Tibial nerve (tissue), 4 donors: ENCODE measurements at regions not wholly inside any gene's neighbourhood (a gene's known extent, or its start where the extent isn't known, plus 50 kb on each side); places are given as distances from the start of the nearest gene placed in this dataset.
"Not testable (repeated sequence)": the region's sequence is repeated elsewhere in the genome, so short reads cannot be mapped to it uniquely, and the experiment has no call there.

ENCODE experiments used
- DNase-seq, 2 donors: peaks; one replicate each; pipeline ENCODE4 v3.0.0-alpha.2; 2019; ENCODE audit warnings: low spot score in 2 of 2
- H3K27ac ChIP-seq, 4 donors: fragments of 200-600 bp; sonication (generic) in 3 of 4; one replicate each; pipeline ENCODE4 v1.5.1; 2017 to 2019; ENCODE audit warnings: mild to moderate bottlenecking in 1 of 4
- H3K27me3 ChIP-seq, 2 donors: fragments of 200-600 bp; sonication (generic) in 1 of 2; one replicate each; pipeline versions ENCODE4 v1.5.1 to v1.6.0; 2017 to 2019
- H3K36me3 ChIP-seq, 3 donors: fragments of 200-600 bp; sonication (generic); one replicate each; pipeline ENCODE4 v1.5.1; 2018 to 2019
- H3K4me1 ChIP-seq, 4 donors: fragments of 200-600 bp; sonication (generic) in 3 of 4; one replicate each; pipeline ENCODE4 v1.5.1; 2017 to 2019
- H3K4me3 ChIP-seq, 4 donors: fragments of 200-600 bp; sonication (generic) in 3 of 4; one replicate each; pipeline ENCODE4 v1.5.1; 2017 to 2019; ENCODE audit warnings: mild to moderate bottlenecking in 1 of 4, moderate library complexity in 1 of 4
- H3K9me3 ChIP-seq, 4 donors: fragments of 200-600 bp; sonication (generic) in 3 of 4; one replicate each; pipeline ENCODE4 v1.5.1; 2017 to 2019
- CTCF ChIP-seq, 5 experiments: fragments of 200-600 bp in 3 of 5; fragments of 450-650 bp in 2 of 5; sonication (generic) in 3 of 5; IDR thresholded peaks; one replicate each; pipeline ENCODE4 v1.5.1; 2016 to 2019; ENCODE audit warnings: antibody characterized with exemption in 5 of 5, mild to moderate bottlenecking in 3 of 5, moderate library complexity in 2 of 5
- EP300 ChIP-seq, 2 donors: sonication (generic); formaldehyde crosslinking; IDR thresholded peaks; one replicate each; pipeline ENCODE4 v1.6.1; 2017; ENCODE audit warnings: antibody characterized with exemption in 2 of 2, mild to moderate bottlenecking in 1 of 2
- POLR2A ChIP-seq, 2 donors: fragments of 450-650 bp; IDR thresholded peaks; one replicate each; pipeline ENCODE4 v1.6.1; 2017; ENCODE audit warnings: antibody characterized with exemption in 2 of 2, mild to moderate bottlenecking in 2 of 2, moderate library complexity in 2 of 2
- WGBS, 2 donors: methylation state at CpG; one replicate each; pipeline ENCODE4 v1.1.5; 2018; 5-methylcytosine and 5-hydroxymethylcytosine counted together

GRCh38 chr5:53167836-53168235 lies 58.3 kb upstream of the MOCS2 start:
- WGBS, 2 donors: 51 to 57% methylated on average over 1 of the region's 1 CpG
- Histone ChIP-seq H3K4me1 (peaks cover 0 to 60% (median 14%) of the 10 kb centered on the region in 4 donors), H3K27me3 (no peaks in the 10 kb centered on the region), H3K36me3 (no peaks in the 10 kb centered on the region), H3K9me3 (no peaks in the 10 kb centered on the region), H3K27ac (peak overlapping the region in 1 of 4 donors; percentile 51), H3K4me3 (no peak overlapping the region)
- TF ChIP-seq POLR2A (IDR thresholded peaks at IDR 0.05) (no peak), EP300 (IDR thresholded peaks at IDR 0.05) (peak; percentile 25 to 89)
- peak; percentile 54 to 77 for DNase-seq

- Histone ChIP-seq H3K27ac (no peak overlapping the region), H3K27me3 (no peaks in the 10 kb centered on the region), H3K36me3 (no peaks in the 10 kb centered on the region), H3K9me3 (no peaks in the 10 kb centered on the region), H3K4me1 (peaks cover 0 to 51% (median 14%) of the 10 kb centered on the region in 4 donors), H3K4me3 (no peak overlapping the region)
- 43 to 45% methylated on average over 3 of the region's 3 CpGs for WGBS, 2 donors
- TF ChIP-seq CTCF (IDR thresholded peaks at IDR 0.05) (no peak), POLR2A (IDR thresholded peaks at IDR 0.05) (no peak), EP300 (IDR thresholded peaks at IDR 0.05) (no peak)
- DNase-seq: no peak
These were observed 60.4 kb upstream of the MOCS2 start for GRCh38 chr5:53169933-53170332.

- H3K27ac ChIP-seq: no peak overlapping the region
- peak in 1 of 2 donors; percentile 45 for DNase-seq
- no peaks in the 10 kb centered on the region for H3K36me3 ChIP-seq
- peaks cover 0 to 42% (median 12%) of the 10 kb centered on the region in 4 donors for H3K4me1 ChIP-seq
- H3K27me3 ChIP-seq: no peaks in the 10 kb centered on the region
- no peaks in the 10 kb centered on the region for H3K9me3 ChIP-seq
- TF ChIP-seq POLR2A (IDR thresholded peaks at IDR 0.05) (no peak), EP300 (IDR thresholded peaks at IDR 0.05) (no peak), CTCF (IDR thresholded peaks at IDR 0.05) (peak; percentile 26 to 52 (median 52))
- H3K4me3 ChIP-seq: no peak overlapping the region
- WGBS, 2 donors: 94 to 96% methylated on average over 1 of the region's 1 CpG
These were observed 61.3 kb upstream of the MOCS2 start for GRCh38 chr5:53170746-53171349.

- DNase-seq, H3K4me3 ChIP-seq, H3K9me3 ChIP-seq, H3K27me3 ChIP-seq, H3K36me3 ChIP-seq, H3K27ac ChIP-seq: not testable (repeated sequence)
- peaks cover 0 to 31% (median 7%) of the 10 kb centered on the region in 4 donors for H3K4me1 ChIP-seq
These were observed 62.5 kb upstream of the MOCS2 start for GRCh38 chr5:53172073-53172472.

GRCh38 chr5:53172630-53173029 lies 63.1 kb upstream of the MOCS2 start:
- Histone ChIP-seq H3K4me1 (peaks cover 0 to 25% (median 5%) of the 10 kb centered on the region in 4 donors), H3K27ac (no peak overlapping the region), H3K27me3 (no peaks in the 10 kb centered on the region), H3K9me3 (no peaks in the 10 kb centered on the region), H3K36me3 (no peaks in the 10 kb centered on the region), H3K4me3 (no peak overlapping the region)
- 94 to 95% methylated on average over 5 of the region's 5 CpGs for WGBS, 2 donors
- DNase-seq: no peak
- TF ChIP-seq EP300 (IDR thresholded peaks at IDR 0.05) (no peak), CTCF (IDR thresholded peaks at IDR 0.05) (no peak), POLR2A (IDR thresholded peaks at IDR 0.05) (no peak)

- H3K36me3 ChIP-seq: no peaks in the 10 kb centered on the region
These were observed 63.5 kb upstream of the MOCS2 start for GRCh38 chr5:53173083-53173482.

More at GRCh38 chr5:53173083-53173482, 63.5 kb upstream of the MOCS2 start:
- peaks cover 0 to 21% (median 2%) of the 10 kb centered on the region in 4 donors for H3K4me1 ChIP-seq
- H3K27ac ChIP-seq: no peak overlapping the region
- H3K27me3 ChIP-seq: no peaks in the 10 kb centered on the region
- H3K9me3 ChIP-seq: no peaks in the 10 kb centered on the region
- H3K4me3 ChIP-seq: no peak overlapping the region
- 78 to 82% methylated on average over 8 of the region's 8 CpGs for WGBS, 2 donors
- DNase-seq: no peak
- TF ChIP-seq CTCF (IDR thresholded peaks at IDR 0.05) (no peak), EP300 (IDR thresholded peaks at IDR 0.05) (no peak), POLR2A (IDR thresholded peaks at IDR 0.05) (no peak)
